ENCODE measurements at regions not wholly inside any gene's neighbourhood (a gene's known extent, or its start where the extent isn't known, plus 50 kb on each side); places are given as distances from the start of the nearest gene placed in this dataset.

- TF ChIP-seq CTCF (IDR thresholded peaks at IDR 0.05; ENCODE audit: insufficient read depth, low read length) (no peak), REST (IDR thresholded peaks at IDR 0.05; ENCODE audit: insufficient replicate concordance, low read depth) (no peak), POLR2AphosphoS5 (IDR thresholded peaks at IDR 0.05; ENCODE audit: low read depth) (no peak), GABPA (IDR thresholded peaks at IDR 0.05; ENCODE audit: low read depth) (no peak), SPI1 (IDR thresholded peaks at IDR 0.05; ENCODE audit: borderline replicate concordance, low read depth) (no peak)
Observed at GRCh38 chr2:14157816-14158215, 474.7 kb upstream of the LRATD1 start.
